ENCODE measurements at regions not wholly inside any gene's neighbourhood (a gene's known extent, or its start where the extent isn't known, plus 50 kb on each side); places are given as distances from the start of the nearest gene placed in this dataset.
"Not testable (repeated sequence)": the region's sequence is repeated elsewhere in the genome, so short reads cannot be mapped to it uniquely, and the experiment has no call there.

GRCh38 chr18:75858754-75859153 is 431.3 kb upstream of the SMIM21 start:
- no peak for DNase-seq (ENCODE audit: low read depth)

- DNase-seq (ENCODE audit: low read depth): no peak
Observed at GRCh38 chr18:75857558-75857957, 430.1 kb upstream of the SMIM21 start.

- no peak for DNase-seq (ENCODE audit: low read depth)
Observed at GRCh38 chr18:75854808-75855207, 427.3 kb upstream of the SMIM21 start.

GRCh38 chr18:75854174-75854573 is 426.7 kb upstream of the SMIM21 start:
- DNase-seq (ENCODE audit: low read depth): no peak

GRCh38 chr18:75846321-75846720 is 418.8 kb upstream of the SMIM21 start:
- DNase-seq (ENCODE audit: low read depth): no peak

GRCh38 chr18:75845413-75845812 is 417.9 kb upstream of the SMIM21 start:
- no peak for DNase-seq (ENCODE audit: low read depth)

GRCh38 chr18:75844146-75844545 is 416.6 kb upstream of the SMIM21 start:
- no peak for DNase-seq (ENCODE audit: low read depth)

GRCh38 chr18:75840131-75840530 is 412.6 kb upstream of the SMIM21 start:
- no peak for DNase-seq (ENCODE audit: low read depth)

GRCh38 chr18:75839686-75840085 is 412.2 kb upstream of the SMIM21 start:
- DNase-seq (ENCODE audit: low read depth): not testable (repeated sequence)

- DNase-seq (ENCODE audit: low read depth): no peak
Observed at GRCh38 chr18:75839041-75839440, 411.5 kb upstream of the SMIM21 start.

GRCh38 chr18:75837316-75837715 is 409.8 kb upstream of the SMIM21 start:
- no peak for DNase-seq (ENCODE audit: low read depth)

GRCh38 chr18:75836516-75836915 is 409.0 kb upstream of the SMIM21 start:
- DNase-seq (ENCODE audit: low read depth): peak; percentile 7

GRCh38 chr18:75831960-75832359 is 404.5 kb upstream of the SMIM21 start:
- DNase-seq (ENCODE audit: low read depth): no peak

GRCh38 chr18:75830828-75831227 is 403.3 kb upstream of the SMIM21 start:
- no peak for DNase-seq (ENCODE audit: low read depth)

GRCh38 chr18:75829091-75829490 is 401.6 kb upstream of the SMIM21 start:
- DNase-seq (ENCODE audit: low read depth): no peak

- no peak for DNase-seq (ENCODE audit: low read depth)
Observed at GRCh38 chr18:75828379-75828778, 400.9 kb upstream of the SMIM21 start.

- no peak for DNase-seq (ENCODE audit: low read depth)
Observed at GRCh38 chr18:75827751-75828287, 400.3 kb upstream of the SMIM21 start.

GRCh38 chr18:75824661-75825060 is 397.2 kb upstream of the SMIM21 start:
- DNase-seq (ENCODE audit: low read depth): no peak

GRCh38 chr18:75823471-75823870 is 396.0 kb upstream of the SMIM21 start:
- DNase-seq (ENCODE audit: low read depth): no peak

- no peak for DNase-seq (ENCODE audit: low read depth)
Observed at GRCh38 chr18:75818383-75818782, 390.9 kb upstream of the SMIM21 start.

GRCh38 chr18:75815767-75816166 is 388.3 kb upstream of the SMIM21 start:
- no peak for DNase-seq (ENCODE audit: low read depth)

GRCh38 chr18:75812761-75813160 is 385.3 kb upstream of the SMIM21 start:
- no peak for DNase-seq (ENCODE audit: low read depth)

GRCh38 chr18:75810961-75811551 is 383.6 kb upstream of the SMIM21 start:
- DNase-seq (ENCODE audit: low read depth): peak; percentile 80

- DNase-seq (ENCODE audit: low read depth): peak; percentile 61
Observed at GRCh38 chr18:75810516-75810915, 383.0 kb upstream of the SMIM21 start.

Data from myocyte (in vitro differentiated cells).